OCI-LY3 (cell line): ENCODE measurements at regions not wholly inside any gene's neighbourhood (a gene's known extent, or its start where the extent isn't known, plus 50 kb on each side); places are given as distances from the start of the nearest gene placed in this dataset.

ENCODE experiments used
- EZH2phosphoT487 ChIP-seq: fragments of 200-600 bp; shearing (Covaris generic); IDR thresholded peaks from 2 replicates; pipeline ENCODE4 v1.6.1; 2018; ENCODE audit warnings: antibody characterized with exemption, mixed run types, low read depth
- TF ChIP-seq, protein P1 (sequence below): fragments of 200-600, 300-600 bp; sonication (generic); IDR thresholded peaks from 2 replicates; pipeline ENCODE4 v1.5.1; 2014; ENCODE audit warnings: antibody characterized with exemption, low read length, low read depth

DNA sequence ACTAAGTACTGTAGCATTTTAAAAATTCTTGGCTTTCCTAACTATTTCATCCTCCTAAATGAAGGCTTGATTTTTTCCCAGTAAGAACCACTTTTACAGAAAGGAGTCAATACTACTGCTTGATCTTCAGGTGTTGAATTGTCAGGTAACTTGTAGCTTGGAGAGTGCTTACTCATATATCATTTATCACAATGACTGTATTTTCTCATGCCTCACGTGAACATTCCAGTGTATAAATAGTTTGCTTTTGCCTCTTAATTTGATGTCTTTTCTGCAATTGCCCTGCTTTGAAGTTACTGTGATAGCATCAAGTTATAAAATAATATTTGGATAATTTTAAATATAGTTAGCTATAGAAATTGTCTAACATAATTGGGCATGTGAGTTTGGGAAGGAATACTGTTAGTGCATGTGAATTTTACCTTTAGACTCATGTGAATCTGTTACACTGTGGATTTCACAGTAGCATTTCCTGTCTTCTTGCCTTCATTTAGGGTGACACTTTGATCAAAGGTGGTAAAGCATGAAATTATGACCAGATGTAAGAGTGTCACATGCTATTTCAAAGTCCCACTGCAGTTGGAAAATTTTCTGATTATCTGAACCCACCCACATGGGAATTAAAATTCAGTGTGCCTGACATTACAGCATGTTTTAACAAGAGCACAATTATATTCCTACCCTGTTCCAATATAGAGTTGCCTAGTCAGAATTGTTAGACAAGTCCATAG, 962.8 kb downstream of the DNAJB9 start:
- TF ChIP-seq, protein P1, sequence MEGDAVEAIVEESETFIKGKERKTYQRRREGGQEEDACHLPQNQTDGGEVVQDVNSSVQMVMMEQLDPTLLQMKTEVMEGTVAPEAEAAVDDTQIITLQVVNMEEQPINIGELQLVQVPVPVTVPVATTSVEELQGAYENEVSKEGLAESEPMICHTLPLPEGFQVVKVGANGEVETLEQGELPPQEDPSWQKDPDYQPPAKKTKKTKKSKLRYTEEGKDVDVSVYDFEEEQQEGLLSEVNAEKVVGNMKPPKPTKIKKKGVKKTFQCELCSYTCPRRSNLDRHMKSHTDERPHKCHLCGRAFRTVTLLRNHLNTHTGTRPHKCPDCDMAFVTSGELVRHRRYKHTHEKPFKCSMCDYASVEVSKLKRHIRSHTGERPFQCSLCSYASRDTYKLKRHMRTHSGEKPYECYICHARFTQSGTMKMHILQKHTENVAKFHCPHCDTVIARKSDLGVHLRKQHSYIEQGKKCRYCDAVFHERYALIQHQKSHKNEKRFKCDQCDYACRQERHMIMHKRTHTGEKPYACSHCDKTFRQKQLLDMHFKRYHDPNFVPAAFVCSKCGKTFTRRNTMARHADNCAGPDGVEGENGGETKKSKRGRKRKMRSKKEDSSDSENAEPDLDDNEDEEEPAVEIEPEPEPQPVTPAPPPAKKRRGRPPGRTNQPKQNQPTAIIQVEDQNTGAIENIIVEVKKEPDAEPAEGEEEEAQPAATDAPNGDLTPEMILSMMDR: no peak
- no peak for TF ChIP-seq EZH2phosphoT487
